Body of pancreas (tissue), 4 donors: ENCODE measurements at regions not wholly inside any gene's neighbourhood (a gene's known extent, or its start where the extent isn't known, plus 50 kb on each side); places are given as distances from the start of the nearest gene placed in this dataset.

Experiments
- ATAC-seq: fragments of 150-250 bp; one replicate; pipeline ENCODE4 v1.9.1; 2016
- DNase-seq, 4 donors: peaks; one replicate each; pipeline ENCODE4 v3.0.0-alpha.2; 2019
- H3K27ac ChIP-seq, 4 donors: fragments of 200-600 bp; sonication (generic); 1 replicate in 3 of 4; 2 replicates in 1 of 4; pipeline versions ENCODE4 v1.5.1 to v1.6.1; 2016 to 2019; ENCODE audit warnings: mild to moderate bottlenecking in 1 of 4, mixed read lengths in 1 of 4, moderate library complexity in 1 of 4
- H3K27me3 ChIP-seq, 2 donors: fragments of 200-600 bp; sonication (generic); one replicate each; pipeline ENCODE4 v1.6.0; 2016; ENCODE audit warnings: mild to moderate bottlenecking in 1 of 2
- H3K36me3 ChIP-seq, 2 donors: fragments of 200-600 bp; sonication (generic); replicated peaks in 1 of 2; 2 replicates each; pipeline ENCODE4 v1.5.1; 2016; ENCODE audit warnings: low read depth in 2 of 2; ENCODE audit not compliant: insufficient read depth in 1 of 2
- H3K4me1 ChIP-seq: fragments of 200-600 bp; sonication (generic); one replicate; pipeline ENCODE4 v1.6.0; 2016
- H3K4me3 ChIP-seq, 2 donors: fragments of 200-600 bp; sonication (generic); 1 replicate in 1 of 2; 2 replicates in 1 of 2; pipeline ENCODE4 v1.5.1; 2016 to 2019
- H3K9me3 ChIP-seq, 3 donors: fragments of 200-600 bp; sonication (generic); 1 replicate in 2 of 3; 2 replicates in 1 of 3; pipeline ENCODE4 v1.5.1; 2016
- POLR2A ChIP-seq, 3 donors: fragments of 450-650 bp; IDR thresholded peaks; one replicate each; pipeline ENCODE4 v1.6.1; 2016; ENCODE audit warnings: antibody characterized with exemption in 3 of 3, mild to moderate bottlenecking in 2 of 3
- WGBS, 2 donors: methylation state at CpG; one replicate each; pipeline ENCODE4 v1.1.5; 2017; 5-methylcytosine and 5-hydroxymethylcytosine counted together
- intact Hi-C: fragments of 100-400 bp; cut with DNase I; formaldehyde crosslinking; loops from one replicate; pipeline ENCODE4 v1.15.1; 2023
- TF ChIP-seq, protein P1 (sequence below), 7 experiments: fragments of 450-650 bp in 4 of 7; fragments of 200-600 bp in 3 of 7; sonication (generic) in 3 of 7; IDR thresholded peaks; one replicate each; pipeline ENCODE4 v1.5.1; 2016 to 2019; ENCODE audit warnings: antibody characterized with exemption in 7 of 7

DNA sequence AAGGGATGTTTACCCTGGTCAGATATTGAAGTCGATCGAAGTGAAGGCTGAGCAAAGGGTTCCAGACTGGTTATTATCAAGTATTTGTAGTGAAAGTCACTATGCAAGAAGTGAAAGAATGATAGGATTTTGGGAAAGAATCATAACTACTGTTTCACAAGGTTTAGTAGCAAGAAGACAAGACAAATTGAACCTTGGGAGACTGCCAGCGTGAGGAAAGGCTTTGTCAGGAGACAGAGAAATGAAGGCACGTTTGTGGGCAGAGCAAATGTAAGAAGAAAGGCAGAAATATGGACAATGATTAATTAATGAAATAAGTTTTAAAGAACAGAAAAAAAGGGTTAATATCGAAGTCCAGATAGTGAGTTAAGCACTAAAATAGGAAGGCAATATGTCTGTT, 456.8 kb downstream of the TRIML1 start:
- DNase-seq: no peak
- no peak for ATAC-seq
- Histone ChIP-seq H3K36me3 (no peaks in the 10 kb centered on the region), H3K4me1 (no peaks in the 10 kb centered on the region), H3K9me3 (no peaks in the 10 kb centered on the region), H3K27ac (no peak overlapping the region), H3K27me3 (no peaks in the 10 kb centered on the region), H3K4me3 (no peak overlapping the region)
- intact Hi-C loops: no loop called here
- TF ChIP-seq, protein P1, sequence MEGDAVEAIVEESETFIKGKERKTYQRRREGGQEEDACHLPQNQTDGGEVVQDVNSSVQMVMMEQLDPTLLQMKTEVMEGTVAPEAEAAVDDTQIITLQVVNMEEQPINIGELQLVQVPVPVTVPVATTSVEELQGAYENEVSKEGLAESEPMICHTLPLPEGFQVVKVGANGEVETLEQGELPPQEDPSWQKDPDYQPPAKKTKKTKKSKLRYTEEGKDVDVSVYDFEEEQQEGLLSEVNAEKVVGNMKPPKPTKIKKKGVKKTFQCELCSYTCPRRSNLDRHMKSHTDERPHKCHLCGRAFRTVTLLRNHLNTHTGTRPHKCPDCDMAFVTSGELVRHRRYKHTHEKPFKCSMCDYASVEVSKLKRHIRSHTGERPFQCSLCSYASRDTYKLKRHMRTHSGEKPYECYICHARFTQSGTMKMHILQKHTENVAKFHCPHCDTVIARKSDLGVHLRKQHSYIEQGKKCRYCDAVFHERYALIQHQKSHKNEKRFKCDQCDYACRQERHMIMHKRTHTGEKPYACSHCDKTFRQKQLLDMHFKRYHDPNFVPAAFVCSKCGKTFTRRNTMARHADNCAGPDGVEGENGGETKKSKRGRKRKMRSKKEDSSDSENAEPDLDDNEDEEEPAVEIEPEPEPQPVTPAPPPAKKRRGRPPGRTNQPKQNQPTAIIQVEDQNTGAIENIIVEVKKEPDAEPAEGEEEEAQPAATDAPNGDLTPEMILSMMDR (IDR thresholded peaks at IDR 0.05): no peak
- TF ChIP-seq POLR2A (IDR thresholded peaks at IDR 0.05): no peak
- 43 to 59% methylated on average over 5 of the region's 5 CpGs for WGBS, 2 donors

DNA sequence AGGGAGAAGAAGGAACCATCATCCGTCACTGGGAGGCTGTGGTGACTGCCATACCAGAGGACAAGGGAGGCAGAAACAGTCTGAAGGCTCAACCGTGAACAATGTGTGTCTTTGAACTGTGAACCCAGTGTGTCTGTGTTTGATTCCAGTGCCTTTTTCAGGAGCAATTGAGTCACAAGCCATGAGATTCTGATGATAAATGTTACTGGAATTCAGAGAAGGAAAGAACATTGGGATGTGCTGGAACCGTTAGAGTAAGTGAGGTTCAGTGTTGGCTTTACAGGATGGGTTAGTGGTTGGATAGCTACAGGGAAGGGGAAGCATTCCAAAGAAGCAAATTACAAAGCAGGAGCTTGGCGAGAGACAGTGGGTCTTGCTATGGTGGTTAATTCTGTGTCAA, 464.4 kb downstream of the TRIML1 start:
- 80 to 81% methylated on average over 4 of the region's 4 CpGs for WGBS, 2 donors
- TF ChIP-seq POLR2A (IDR thresholded peaks at IDR 0.05): no peak
- TF ChIP-seq, protein P1 (IDR thresholded peaks at IDR 0.05): no peak
- H3K4me3 ChIP-seq: no peak overlapping the region
- no peaks in the 10 kb centered on the region for H3K4me1 ChIP-seq
- H3K9me3 ChIP-seq: no peaks in the 10 kb centered on the region
- DNase-seq (no peak), ATAC-seq (no peak)
- H3K27me3 ChIP-seq: no peaks in the 10 kb centered on the region
- no peaks in the 10 kb centered on the region for H3K36me3 ChIP-seq
- no peak overlapping the region for H3K27ac ChIP-seq
- intact Hi-C loops: no loop called here

DNA sequence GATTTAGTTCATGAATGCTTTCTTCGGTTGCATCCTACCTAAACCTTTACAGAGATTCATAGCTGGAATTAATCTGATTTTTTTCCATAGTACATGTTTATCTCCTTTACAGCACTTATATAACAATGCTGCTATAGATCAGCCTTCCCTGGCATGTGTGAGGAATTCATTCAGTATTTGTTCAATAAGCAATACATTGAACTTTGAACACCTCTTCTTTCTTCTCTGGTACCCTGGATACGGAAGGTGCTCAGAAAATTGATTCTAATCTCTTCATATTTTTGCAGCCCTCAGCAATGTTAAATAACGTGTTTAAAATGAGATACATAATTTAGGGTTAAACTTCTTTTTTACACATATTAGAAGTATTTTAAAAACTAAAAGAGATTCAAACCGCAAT, 467.4 kb downstream of the TRIML1 start:
- Histone ChIP-seq H3K9me3 (no peaks in the 10 kb centered on the region), H3K27me3 (no peaks in the 10 kb centered on the region), H3K27ac (no peak overlapping the region), H3K4me3 (no peak overlapping the region), H3K4me1 (no peaks in the 10 kb centered on the region), H3K36me3 (no peaks in the 10 kb centered on the region)
- no peak for DNase-seq
- 26 to 35% methylated on average over 4 of the region's 4 CpGs for WGBS, 2 donors
- intact Hi-C loops: no loop called here
- TF ChIP-seq POLR2A (IDR thresholded peaks at IDR 0.05): no peak
- TF ChIP-seq, protein P1 (IDR thresholded peaks at IDR 0.05): no peak
- ATAC-seq: no peak

DNA sequence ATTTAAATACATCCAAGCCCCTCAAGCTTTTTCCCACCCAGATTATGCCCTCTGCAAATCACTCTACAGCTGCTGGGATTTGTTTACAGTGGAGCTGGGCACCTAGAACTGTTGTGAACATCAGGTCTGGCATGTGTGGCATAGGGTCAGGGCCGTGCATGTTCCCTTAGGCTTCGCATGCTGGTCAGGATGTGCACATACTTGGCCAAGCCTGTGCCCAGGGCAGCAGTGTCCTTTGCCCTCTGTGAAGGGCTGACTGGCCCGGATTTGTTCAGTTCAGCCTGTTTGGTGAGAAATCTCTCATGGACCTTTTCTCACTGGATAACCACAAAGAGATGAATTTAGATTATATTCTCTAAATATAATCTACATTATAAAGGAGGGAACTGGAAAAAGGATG, 471.9 kb downstream of the TRIML1 start:
- TF ChIP-seq POLR2A (IDR thresholded peaks at IDR 0.05): no peak
- H3K36me3 ChIP-seq: no peaks in the 10 kb centered on the region
- H3K27ac ChIP-seq: no peak overlapping the region
- DNase-seq: no peak
- H3K9me3 ChIP-seq: no peaks in the 10 kb centered on the region
- WGBS, 2 donors: 63 to 70% methylated on average over 3 of the region's 3 CpGs
- ATAC-seq: no peak
- intact Hi-C loops: no loop called here
- H3K27me3 ChIP-seq: no peaks in the 10 kb centered on the region
- H3K4me3 ChIP-seq: no peak overlapping the region
- H3K4me1 ChIP-seq: no peaks in the 10 kb centered on the region

DNA sequence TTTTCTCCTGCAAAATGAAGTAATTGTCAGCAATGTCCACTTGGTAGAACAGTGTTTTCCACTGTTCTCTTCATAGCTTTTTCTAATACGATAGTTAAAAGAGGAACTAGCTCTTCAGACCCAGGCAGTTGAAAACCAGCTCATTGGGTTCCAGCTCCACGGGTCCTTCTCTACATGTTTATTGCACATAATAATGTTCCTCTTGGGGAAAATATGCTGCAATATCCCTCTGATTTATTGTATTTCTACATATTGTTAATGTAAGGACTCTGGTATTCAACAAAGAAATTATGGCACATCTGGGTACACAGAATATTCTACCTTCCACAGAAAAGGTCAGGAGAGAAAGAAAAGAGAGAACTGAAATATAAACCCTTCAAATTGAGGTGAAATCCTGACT, 473.4 kb downstream of the TRIML1 start:
- 55 to 64% methylated on average over 2 of the region's 2 CpGs for WGBS, 2 donors
- Histone ChIP-seq H3K36me3 (no peaks in the 10 kb centered on the region), H3K27me3 (no peaks in the 10 kb centered on the region), H3K9me3 (no peaks in the 10 kb centered on the region), H3K4me1 (no peaks in the 10 kb centered on the region), H3K27ac (no peak overlapping the region), H3K4me3 (no peak overlapping the region)
- ATAC-seq (no peak), DNase-seq (no peak)
- intact Hi-C loops: no loop called here
- TF ChIP-seq, protein P1 (IDR thresholded peaks at IDR 0.05): no peak
- TF ChIP-seq POLR2A (IDR thresholded peaks at IDR 0.05): no peak
